A673 (cell line): ENCODE measurements at regions not wholly inside any gene's neighbourhood (a gene's known extent, or its start where the extent isn't known, plus 50 kb on each side); places are given as distances from the start of the nearest gene placed in this dataset.

Experiments used
- CTCF ChIP-seq: fragments of 300-800, 200-600 bp; sonication (generic); conservative IDR thresholded peaks from 2 replicates; pipeline ENCODE4 v1.5.1; 2017; ENCODE audit warnings: low read depth, mild to moderate bottlenecking, antibody characterized with exemption, low read length, moderate library complexity, mixed read lengths
- EZH2 ChIP-seq: fragments of 200-600 bp; sonication (generic); IDR thresholded peaks from 2 replicates; pipeline ENCODE4 v1.6.1; 2017; ENCODE audit warnings: borderline replicate concordance, low read depth, mild to moderate bottlenecking, mixed read lengths, antibody characterized with exemption, low read length; ENCODE audit not compliant: poor library complexity, severe bottlenecking

GRCh38 chr1:5776035-5776550, 216.1 kb downstream of the NPHP4 start:
- TF ChIP-seq CTCF (no peak), EZH2 (no peak)
